Keratinocyte (primary cell): ENCODE measurements at regions not wholly inside any gene's neighbourhood (a gene's known extent, or its start where the extent isn't known, plus 50 kb on each side); places are given as distances from the start of the nearest gene placed in this dataset.

Experiments
- DNase-seq: peaks from one replicate; pipeline ENCODE4 v3.0.0-alpha.2; 2011; ENCODE audit warnings: low read depth, missing footprints, low spot score
- FAIRE-seq: peaks from 2 replicates; lab custom pipeline; 2011; peaks lifted over from hg19 to GRCh38; lab: Jason Lieb, UNC
- H2AFZ ChIP-seq: 2 replicates; pipeline ENCODE4 v1.6.0; 2012; ENCODE audit warnings: low read length, control low read depth, inconsistent platforms; ENCODE audit not compliant: control insufficient read depth
- H3K27ac ChIP-seq: 2 replicates; pipeline ENCODE4 v1.5.1; 2011; ENCODE audit warnings: low read length; ENCODE audit not compliant: control insufficient read depth, insufficient read depth
- H3K27me3 ChIP-seq: 3 replicates; pipeline ENCODE4 v1.6.0; 2011; ENCODE audit warnings: low read length; ENCODE audit not compliant: control insufficient read depth, insufficient read depth; ENCODE audit errors: extremely low read depth
- H3K36me3 ChIP-seq, 2 experiments: 2 replicates in 1 of 2; 3 replicates in 1 of 2; pipeline ENCODE4 v1.5.1; 2011; ENCODE audit warnings: low read length in 2 of 2, mild to moderate bottlenecking in 1 of 2; ENCODE audit not compliant: control insufficient read depth in 2 of 2, insufficient read depth in 2 of 2; ENCODE audit errors: extremely low read depth in 1 of 2
- H3K4me1 ChIP-seq: 3 replicates; pipeline ENCODE4 v1.5.1; 2011; ENCODE audit warnings: low read length; ENCODE audit not compliant: control insufficient read depth, insufficient read depth; ENCODE audit errors: extremely low read depth
- H3K4me2 ChIP-seq: 3 replicates; pipeline ENCODE4 v1.6.0; 2011; ENCODE audit warnings: low read depth, low read length; ENCODE audit not compliant: control insufficient read depth, insufficient read depth; ENCODE audit errors: extremely low read depth
- H3K4me3 ChIP-seq, 3 experiments: fragments of 200-600 bp in 1 of 3; sonication (generic) in 1 of 3; 2 replicates in 2 of 3; 3 replicates in 1 of 3; pipeline ENCODE4 v1.5.1; 2011 to 2016; ENCODE audit warnings: low read length in 3 of 3, mild to moderate bottlenecking in 3 of 3, control low read depth in 2 of 3, inconsistent platforms in 1 of 3, low read depth in 1 of 3, mixed read lengths in 1 of 3, mixed run types in 1 of 3, moderate library complexity in 1 of 3; ENCODE audit not compliant: control insufficient read depth in 2 of 3, insufficient read depth in 2 of 3; ENCODE audit errors: extremely low read depth in 1 of 3
- H3K79me2 ChIP-seq: 2 replicates; pipeline ENCODE4 v1.6.0; 2012; ENCODE audit warnings: low read length; ENCODE audit not compliant: control insufficient read depth, insufficient read depth
- H3K9ac ChIP-seq: 3 replicates; pipeline ENCODE4 v1.6.0; 2011; ENCODE audit warnings: low read length; ENCODE audit not compliant: control insufficient read depth, insufficient read depth; ENCODE audit errors: extremely low read depth
- H3K9me1 ChIP-seq: 3 replicates; pipeline ENCODE4 v1.6.0; 2011; ENCODE audit warnings: low read length; ENCODE audit not compliant: control insufficient read depth, insufficient read depth; ENCODE audit errors: extremely low read depth
- H3K9me3 ChIP-seq: 2 replicates; pipeline ENCODE4 v1.5.1; 2012; ENCODE audit warnings: low read depth, low read length; ENCODE audit not compliant: control insufficient read depth
- H4K20me1 ChIP-seq: 3 replicates; pipeline ENCODE4 v1.6.0; 2011; ENCODE audit warnings: low read length; ENCODE audit not compliant: control insufficient read depth, insufficient read depth; ENCODE audit errors: extremely low read depth
- EZH2 ChIP-seq: IDR thresholded peaks from one replicate; pipeline ENCODE4 v1.6.1; 2012; ENCODE audit warnings: inconsistent platforms, mild to moderate bottlenecking, low read length, moderate library complexity
- dilution Hi-C: fragments of 300-500 bp; cut with MboI; formaldehyde crosslinking; loops from one replicate; pipeline ENCODE4 v1.7.0; 2020; ENCODE audit warnings: low sequenced_read_pairs; ENCODE audit not compliant: extremely low pct_ligation_motif_present
- TF ChIP-seq, protein P1 (sequence below), 3 experiments: IDR thresholded peaks in 1 of 3; conservative IDR thresholded peaks in 1 of 3; optimal IDR thresholded peaks in 1 of 3; 2 replicates in 2 of 3; 3 replicates in 1 of 3; pipeline versions ENCODE3 to v1.5.1; 2011; ENCODE audit warnings: low read length in 3 of 3, mild to moderate bottlenecking in 3 of 3, moderate library complexity in 2 of 3, control low read depth in 1 of 3, inconsistent platforms in 1 of 3; ENCODE audit not compliant: insufficient read depth in 2 of 3; ENCODE audit errors: extremely low read depth in 1 of 3

DNA sequence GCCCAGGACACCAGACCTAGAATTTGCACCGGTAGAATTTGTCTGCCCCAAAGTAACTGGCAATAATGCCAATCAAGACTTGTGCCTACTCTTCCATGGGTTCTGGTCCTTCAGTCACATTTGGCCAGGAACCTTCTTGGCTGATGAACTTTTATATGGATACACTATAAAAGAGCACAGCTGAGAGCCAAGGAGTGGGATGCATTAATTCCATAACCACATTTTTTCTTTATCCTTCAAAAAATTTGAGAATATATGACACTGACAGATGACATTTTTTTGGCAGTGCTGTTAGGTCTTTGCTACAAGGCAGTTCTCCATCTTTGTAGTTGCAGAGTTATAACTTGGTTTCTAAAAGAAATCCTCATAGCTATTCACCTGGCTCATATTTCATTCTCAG lies 129.2 kb upstream of the HDAC9 start:
- H3K36me3 ChIP-seq: no peaks in the 10 kb centered on the region
- H3K9me1 ChIP-seq: no peaks in the 10 kb centered on the region
- H3K27ac ChIP-seq: no peak overlapping the region
- H2AFZ ChIP-seq: no peak overlapping the region
- no peaks in the 10 kb centered on the region for H3K79me2 ChIP-seq
- no peak overlapping the region for H3K4me3 ChIP-seq
- H3K4me1 ChIP-seq: peaks cover 4% of the 10 kb centered on the region
- no peaks in the 10 kb centered on the region for H3K27me3 ChIP-seq
- no peaks in the 10 kb centered on the region for H4K20me1 ChIP-seq
- H3K4me2 ChIP-seq: no peak overlapping the region
- dilution Hi-C loops: no loop called here
- TF ChIP-seq EZH2: no peak
- TF ChIP-seq, protein P1, sequence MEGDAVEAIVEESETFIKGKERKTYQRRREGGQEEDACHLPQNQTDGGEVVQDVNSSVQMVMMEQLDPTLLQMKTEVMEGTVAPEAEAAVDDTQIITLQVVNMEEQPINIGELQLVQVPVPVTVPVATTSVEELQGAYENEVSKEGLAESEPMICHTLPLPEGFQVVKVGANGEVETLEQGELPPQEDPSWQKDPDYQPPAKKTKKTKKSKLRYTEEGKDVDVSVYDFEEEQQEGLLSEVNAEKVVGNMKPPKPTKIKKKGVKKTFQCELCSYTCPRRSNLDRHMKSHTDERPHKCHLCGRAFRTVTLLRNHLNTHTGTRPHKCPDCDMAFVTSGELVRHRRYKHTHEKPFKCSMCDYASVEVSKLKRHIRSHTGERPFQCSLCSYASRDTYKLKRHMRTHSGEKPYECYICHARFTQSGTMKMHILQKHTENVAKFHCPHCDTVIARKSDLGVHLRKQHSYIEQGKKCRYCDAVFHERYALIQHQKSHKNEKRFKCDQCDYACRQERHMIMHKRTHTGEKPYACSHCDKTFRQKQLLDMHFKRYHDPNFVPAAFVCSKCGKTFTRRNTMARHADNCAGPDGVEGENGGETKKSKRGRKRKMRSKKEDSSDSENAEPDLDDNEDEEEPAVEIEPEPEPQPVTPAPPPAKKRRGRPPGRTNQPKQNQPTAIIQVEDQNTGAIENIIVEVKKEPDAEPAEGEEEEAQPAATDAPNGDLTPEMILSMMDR (optimal IDR thresholded peaks at IDR 0.05 in 1 of 3, IDR thresholded peaks at IDR 0.05 in 1 of 3, conservative IDR thresholded peaks at IDR 0.05 in 1 of 3; ENCODE audit: extremely low read depth in 1 of 3, insufficient read depth in 2 of 3, low read length in 3 of 3): no peak
- FAIRE-seq (no peak), DNase-seq (no peak)
- no peak overlapping the region for H3K9ac ChIP-seq
- no peaks in the 10 kb centered on the region for H3K9me3 ChIP-seq

DNA sequence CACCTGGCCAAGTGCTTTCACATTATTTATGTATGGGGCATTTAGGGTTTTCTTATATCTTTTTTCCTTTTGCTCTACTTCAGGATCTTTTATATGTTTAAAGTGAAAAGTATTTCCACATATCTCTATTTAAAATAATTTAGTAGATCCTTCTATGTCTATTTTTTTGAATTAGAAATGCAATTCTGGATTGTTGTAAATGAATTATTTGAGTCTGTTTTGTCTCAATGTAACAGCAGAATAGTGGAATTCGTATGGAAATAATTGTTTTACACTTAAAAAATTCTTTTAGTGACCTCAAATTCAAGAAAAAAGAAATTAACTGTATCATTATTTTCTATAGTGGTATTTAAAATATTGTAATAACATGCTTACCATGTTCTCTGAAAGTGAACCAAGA lies 126.5 kb upstream of the HDAC9 start:
- Histone ChIP-seq H3K36me3 (no peaks in the 10 kb centered on the region), H3K9me1 (no peaks in the 10 kb centered on the region), H3K9me3 (no peaks in the 10 kb centered on the region), H3K79me2 (no peaks in the 10 kb centered on the region), H4K20me1 (no peaks in the 10 kb centered on the region), H3K9ac (no peak overlapping the region), H3K4me2 (no peak overlapping the region), H3K4me1 (no peaks in the 10 kb centered on the region), H3K27me3 (no peaks in the 10 kb centered on the region), H2AFZ (no peak overlapping the region), H3K27ac (no peak overlapping the region), H3K4me3 (no peak overlapping the region)
- DNase-seq: no peak
- dilution Hi-C loops: no loop called here
- no peak for FAIRE-seq
- TF ChIP-seq, protein P1 (optimal IDR thresholded peaks at IDR 0.05 in 1 of 3, IDR thresholded peaks at IDR 0.05 in 1 of 3, conservative IDR thresholded peaks at IDR 0.05 in 1 of 3; ENCODE audit: extremely low read depth in 1 of 3, insufficient read depth in 2 of 3, low read length in 3 of 3): no peak
